HG02938 (cell line): ENCODE measurements at regions not wholly inside any gene's neighbourhood (a gene's known extent, or its start where the extent isn't known, plus 50 kb on each side); places are given as distances from the start of the nearest gene placed in this dataset.

ENCODE experiments used
- ATAC-seq: cut with Tn5 transposase; IDR thresholded peaks from one replicate; pipeline ENCODE4 v1.9.1; 2021; ENCODE audit warnings: mild to moderate bottlenecking, moderate library complexity; ENCODE audit not compliant: unreplicated experiment

- ATAC-seq, result no peak
Measured at GRCh38 chr4:108370291-108371141, 201.8 kb upstream of the LEF1 start.

DNA sequence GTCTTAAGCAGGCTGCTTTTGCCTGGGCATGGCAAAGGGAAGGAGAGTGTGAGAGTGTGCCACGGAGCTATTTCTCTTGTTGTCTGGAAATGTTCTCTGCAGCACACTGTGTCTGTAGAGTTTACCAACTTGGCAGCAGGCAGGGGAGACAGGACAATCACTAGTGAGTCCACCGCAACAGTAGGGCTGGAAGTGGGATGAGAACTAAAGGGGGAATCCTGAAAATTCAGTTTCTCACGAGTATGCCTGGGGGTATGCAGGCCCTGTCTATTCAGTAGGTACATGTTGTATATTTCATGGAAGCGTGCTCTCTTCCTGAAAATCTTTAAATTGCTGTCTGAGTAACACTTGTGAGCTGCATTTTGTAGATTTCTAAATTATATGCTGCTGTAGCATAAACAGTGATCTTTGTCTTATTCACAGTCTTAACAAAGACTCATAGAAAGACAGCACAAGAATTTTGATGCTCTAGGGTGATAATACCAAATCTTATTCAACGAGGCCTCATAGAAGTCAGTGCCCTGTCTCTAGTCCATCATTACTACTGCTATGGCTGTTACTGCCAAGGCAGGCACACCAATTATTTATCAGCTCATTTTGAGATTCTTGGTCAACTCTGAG, 200.4 kb upstream of the LEF1 start:
- no peak for ATAC-seq

DNA sequence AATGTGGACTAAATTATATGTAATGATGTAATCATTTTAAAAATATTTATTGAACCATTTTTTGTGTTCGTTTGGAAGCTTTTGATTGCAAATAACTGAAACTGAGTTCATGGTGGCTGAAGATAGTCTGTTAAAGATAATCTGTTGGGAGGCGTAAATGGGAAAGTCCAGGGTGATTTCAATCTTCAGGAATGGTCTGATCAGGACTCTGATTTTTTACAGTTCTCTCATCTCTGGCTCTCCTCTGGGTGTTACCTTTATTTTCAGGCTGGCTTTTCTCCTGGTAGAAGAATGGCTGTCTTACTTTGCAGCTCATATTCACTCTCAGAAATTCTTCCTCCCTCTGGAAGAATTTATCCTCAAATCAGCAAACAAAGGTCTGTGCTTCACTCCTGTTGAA, 199.0 kb upstream of the LEF1 start:
- ATAC-seq, result no peak

DNA sequence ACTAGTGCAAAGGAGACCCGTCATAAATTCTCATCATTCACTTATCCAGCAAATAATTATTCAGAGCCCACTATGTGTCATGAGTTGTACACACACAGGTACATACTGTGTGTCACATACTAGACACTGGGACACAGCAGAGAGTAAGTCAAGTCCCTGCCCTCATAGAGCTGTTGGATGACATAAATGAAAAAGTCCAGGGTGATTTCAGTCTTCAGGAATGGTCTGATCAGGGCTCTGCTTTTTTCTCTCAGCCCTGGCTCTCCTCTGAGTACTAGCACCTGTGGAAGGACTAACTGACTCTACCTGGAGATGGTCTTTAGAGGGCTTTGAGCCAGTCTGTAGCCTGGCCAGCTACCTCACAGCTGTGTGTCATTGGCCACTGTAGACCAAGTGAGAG, 198.0 kb upstream of the LEF1 start:
- no peak for ATAC-seq

DNA sequence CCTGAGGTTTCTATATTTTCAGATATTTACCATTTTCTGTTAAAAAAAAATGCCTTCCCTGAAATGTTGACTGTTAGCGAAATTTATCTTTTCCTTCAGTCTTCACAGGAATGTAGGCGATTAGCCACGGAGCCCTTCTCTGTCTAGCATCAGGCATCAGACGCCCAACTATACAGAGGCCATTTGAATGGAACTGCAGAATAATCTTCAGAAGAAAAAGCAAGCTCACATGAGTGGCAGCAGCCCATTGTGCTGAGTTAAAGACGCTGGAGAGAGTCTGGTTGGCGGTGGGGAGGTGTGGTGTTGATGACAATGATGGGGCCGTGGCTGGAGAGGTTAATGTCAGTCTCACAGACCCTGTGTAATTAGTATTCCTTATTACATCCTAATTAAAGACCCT, 196.8 kb upstream of the LEF1 start:
- ATAC-seq, result no peak

GRCh38 chr4:108361886-108362285, 193.2 kb upstream of the LEF1 start:
- no peak for ATAC-seq

GRCh38 chr4:108361446-108361820, 192.7 kb upstream of the LEF1 start:
- ATAC-seq, result no peak

DNA sequence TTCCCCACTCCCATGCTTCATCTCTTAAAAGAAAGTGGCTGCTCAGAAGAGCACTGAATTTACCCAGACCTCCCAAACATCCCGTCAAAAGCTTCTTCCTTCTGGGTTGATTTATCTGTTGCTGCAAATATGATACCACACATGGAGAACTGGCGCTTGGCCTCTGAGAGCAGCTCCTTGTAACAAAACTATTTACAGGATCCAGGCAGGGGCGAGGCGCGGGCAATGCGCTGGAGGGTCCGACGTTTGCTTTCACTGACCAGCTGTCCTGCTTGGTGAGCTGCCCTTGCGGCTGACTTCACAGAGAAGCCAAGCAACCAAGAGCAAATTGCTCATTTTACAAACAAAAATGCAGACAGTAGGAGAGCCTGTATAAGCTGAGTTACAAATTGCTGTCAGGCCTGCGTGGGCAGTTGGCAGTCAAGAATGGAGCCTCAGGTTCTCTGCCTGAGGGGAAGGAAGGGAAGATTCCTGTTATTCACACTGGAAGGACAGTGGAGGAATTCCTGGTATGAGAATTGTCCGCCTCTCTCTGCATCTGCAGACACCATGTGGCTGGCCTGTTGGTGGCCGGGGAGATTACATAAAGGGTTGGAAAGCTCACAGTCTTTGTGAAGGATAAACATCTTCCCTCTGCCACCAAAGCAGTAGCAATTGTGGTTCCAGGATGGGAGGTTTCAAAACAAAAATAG, 192.2 kb upstream of the LEF1 start:
- ATAC-seq, result no peak

DNA sequence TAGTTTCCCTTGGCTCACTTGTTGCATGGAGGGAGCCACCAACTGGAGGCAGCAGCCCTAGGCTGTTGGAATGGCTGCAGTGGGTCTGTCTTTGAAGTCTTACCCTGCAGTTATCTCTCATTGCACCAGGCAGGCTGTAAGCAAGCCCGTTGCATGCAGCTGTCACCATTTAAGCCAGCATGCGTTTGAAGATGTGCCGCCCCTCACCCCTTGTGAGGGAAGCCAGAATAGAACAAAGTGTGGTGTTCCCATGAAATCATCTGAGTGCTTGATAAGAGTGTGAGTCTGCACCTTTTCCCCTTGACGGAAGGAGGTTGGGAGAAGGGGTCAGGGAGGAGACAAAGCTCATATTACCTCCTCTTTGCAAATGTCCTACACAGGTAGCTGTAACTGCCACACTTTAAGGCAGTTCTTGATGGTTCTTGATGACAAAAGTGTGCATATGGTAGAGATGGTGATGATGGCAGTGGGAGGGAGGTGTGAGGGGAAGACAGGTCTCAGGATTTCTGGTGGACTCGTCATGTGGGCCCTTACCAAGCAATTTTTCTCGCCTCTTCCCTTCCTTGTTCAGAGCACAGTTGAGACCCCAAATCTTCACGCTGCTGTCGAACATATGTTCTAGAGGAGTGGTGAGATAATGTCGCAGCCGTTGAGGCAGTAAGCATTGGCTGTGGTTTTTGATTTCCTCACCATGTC, 191.4 kb upstream of the LEF1 start:
- ATAC-seq, result no peak

GRCh38 chr4:108359130-108359985, 190.6 kb upstream of the LEF1 start:
- no peak for ATAC-seq

DNA sequence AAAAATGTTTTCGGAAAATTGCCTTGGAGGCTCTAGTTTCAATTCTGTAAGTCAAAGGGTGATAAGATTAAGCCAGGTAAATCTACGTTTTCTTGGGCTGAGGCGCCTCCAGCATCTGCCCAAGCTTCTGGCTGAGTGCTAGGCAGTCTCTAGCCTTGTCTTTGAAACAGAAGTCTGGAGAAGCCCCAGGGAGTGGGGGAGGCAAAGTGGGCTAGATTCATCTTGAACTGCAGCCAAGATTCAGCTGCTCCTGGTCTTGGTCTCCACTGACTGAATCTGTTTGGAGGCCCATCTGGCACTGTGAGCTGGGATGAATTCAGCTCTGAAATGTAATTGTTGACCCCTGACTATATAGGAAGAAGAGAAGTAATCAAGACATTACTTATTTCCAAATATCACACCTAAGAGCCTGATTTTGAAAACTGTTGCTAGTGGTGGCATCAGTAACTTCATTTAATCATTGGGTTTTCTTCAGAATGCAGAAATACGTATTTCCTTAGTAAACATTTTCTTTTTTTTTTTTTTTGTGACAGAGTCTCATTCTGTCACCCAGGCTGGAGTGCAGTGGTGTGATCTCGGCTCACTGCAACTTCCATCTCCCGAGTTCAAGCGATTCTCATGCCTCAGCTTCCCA, 187.3 kb upstream of the LEF1 start:
- ATAC-seq, result no peak

- no peak for ATAC-seq
Measured at GRCh38 chr4:108355186-108355901, 186.6 kb upstream of the LEF1 start.

DNA sequence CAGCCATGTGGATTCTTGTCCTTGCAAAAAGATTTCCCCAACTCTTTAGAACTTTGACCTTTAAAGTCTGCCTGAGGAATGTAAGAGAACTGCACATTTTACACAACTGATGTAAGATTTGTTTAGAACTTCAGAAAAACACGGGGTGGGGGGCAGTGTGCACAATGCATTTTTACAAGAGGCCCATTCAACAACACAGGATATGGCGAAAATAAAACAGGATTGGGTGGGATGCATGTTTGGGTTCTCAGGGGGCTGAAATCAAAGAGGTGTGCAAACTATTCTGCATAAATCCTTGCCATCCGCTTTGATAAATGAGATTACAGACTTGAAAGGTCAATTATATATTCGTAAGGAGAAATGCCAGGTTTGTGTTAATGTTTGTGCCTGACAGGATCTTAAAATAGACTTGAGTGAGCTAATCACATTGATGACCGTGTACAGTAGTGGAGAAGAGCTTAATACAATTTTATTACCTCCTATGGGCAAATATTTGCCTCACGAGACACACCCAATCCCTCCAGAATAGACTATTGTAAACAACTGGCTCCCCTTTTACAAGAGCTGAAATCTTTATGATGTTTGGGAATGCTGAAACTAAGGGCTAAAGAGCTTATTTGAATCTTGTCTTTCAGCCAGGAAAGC, 184.1 kb upstream of the LEF1 start:
- ATAC-seq, result no peak

DNA sequence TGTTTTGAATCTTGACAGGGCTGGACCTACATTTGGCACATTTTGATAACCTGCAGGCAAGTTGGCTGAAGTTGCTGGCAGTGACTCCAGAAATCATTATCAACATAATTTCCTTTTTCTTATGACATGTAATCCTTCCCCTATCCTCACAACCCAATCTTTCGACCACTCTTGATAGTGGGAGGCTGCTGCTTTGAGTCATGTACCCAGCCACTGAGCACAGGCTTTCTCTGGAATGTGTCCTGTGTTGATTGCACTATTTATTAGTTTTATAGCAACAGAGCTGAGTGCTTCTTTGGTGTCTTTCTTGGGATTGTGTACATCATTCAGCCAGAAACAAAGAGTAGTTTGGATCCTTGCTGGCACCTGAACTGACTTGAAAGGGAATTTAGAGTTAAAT, 183.1 kb upstream of the LEF1 start:
- no peak for ATAC-seq

- ATAC-seq, result no peak
Measured at GRCh38 chr4:108350332-108350731, 181.6 kb upstream of the LEF1 start.

GRCh38 chr4:108346818-108347210, 178.1 kb upstream of the LEF1 start:
- ATAC-seq, result no peak

DNA sequence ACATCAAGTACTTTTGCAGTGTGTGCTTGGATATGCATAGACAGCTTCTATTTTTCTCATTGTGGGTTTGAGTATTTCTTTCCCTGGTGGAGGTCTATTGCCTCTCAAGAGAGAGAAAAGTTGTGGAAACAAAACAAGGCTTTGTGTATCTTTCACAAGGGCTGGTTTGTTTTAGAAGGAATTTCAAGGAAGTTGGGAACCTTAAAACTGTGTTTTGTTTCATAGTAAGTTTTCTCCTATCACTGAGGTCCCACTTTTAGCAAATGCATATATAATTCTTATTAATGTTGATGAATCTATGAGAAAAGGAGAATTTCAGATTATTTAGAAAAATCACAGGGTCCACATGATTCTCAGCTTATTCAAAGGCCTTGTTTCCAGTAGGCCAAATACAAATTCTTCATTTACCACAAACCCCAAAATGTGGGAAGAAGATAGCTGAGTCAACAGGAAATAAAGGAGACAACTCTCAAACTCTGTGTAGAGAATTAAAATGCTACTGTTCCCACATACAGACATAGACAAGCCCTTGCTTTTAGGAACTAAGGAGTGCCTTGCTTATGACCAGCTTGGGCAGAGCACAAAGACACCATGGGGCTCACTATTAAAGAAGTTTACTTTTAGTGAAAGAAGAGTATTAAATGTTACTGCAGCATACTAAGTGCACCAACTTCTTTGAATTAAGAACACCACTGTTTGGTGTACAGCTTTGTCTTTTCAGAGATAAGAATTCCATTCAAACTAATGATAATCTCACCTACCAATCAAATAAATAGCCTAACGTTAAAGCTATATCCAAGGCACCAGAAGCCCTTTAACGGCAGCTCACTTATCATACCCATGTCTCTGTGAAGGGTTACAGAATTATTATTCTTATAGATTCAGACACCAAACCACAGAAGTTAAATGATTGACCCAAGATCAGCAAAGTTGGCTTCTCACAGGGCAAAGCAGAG, 177.4 kb upstream of the LEF1 start:
- no peak for ATAC-seq
